ENCODE measurements at regions not wholly inside any gene's neighbourhood (a gene's known extent, or its start where the extent isn't known, plus 50 kb on each side); places are given as distances from the start of the nearest gene placed in this dataset.

- Mint-ChIP-seq H3K4me3 (no peak overlapping the region), H3K36me3 (ENCODE audit: low read depth) (no peaks in the 10 kb centered on the region), H3K4me1 (ENCODE audit: low read depth) (no peaks in the 10 kb centered on the region), H3K27ac (no peak overlapping the region), H3K27me3 (no peaks in the 10 kb centered on the region), H3K9me3 (peaks cover 12% of the 10 kb centered on the region)
- intact Hi-C loops (cut with micrococcal nuclease): no loop called here
- no peak for TF ChIP-seq CTCF (IDR thresholded peaks at IDR 0.05)
- DNase-seq: no peak
- ATAC-seq: no peak
- POLR2A ChIA-PET: no interaction called here
- CTCF ChIA-PET: no interaction called here
Observed at GRCh38 chr2:117485588-117485987, 328.9 kb upstream of the DDX18 start.

GRCh38 chr2:117486081-117486480, 328.4 kb upstream of the DDX18 start:
- peaks cover 12% of the 10 kb centered on the region for H3K9me3 Mint-ChIP-seq

GRCh38 chr2:117492209-117492851, 322.2 kb upstream of the DDX18 start:
- no peaks in the 10 kb centered on the region for H3K9me3 Mint-ChIP-seq
- H3K27me3 Mint-ChIP-seq: no peaks in the 10 kb centered on the region
- no peak for DNase-seq
- H3K4me3 Mint-ChIP-seq: no peak overlapping the region
- ATAC-seq: no peak
- no peaks in the 10 kb centered on the region for H3K4me1 Mint-ChIP-seq (ENCODE audit: low read depth)
- no peaks in the 10 kb centered on the region for H3K36me3 Mint-ChIP-seq (ENCODE audit: low read depth)
- ChIA-PET POLR2A (no interaction called here), CTCF (no interaction called here)
- intact Hi-C loops (cut with micrococcal nuclease): no loop called here
- no peak for TF ChIP-seq CTCF (IDR thresholded peaks at IDR 0.05)
- no peak overlapping the region for H3K27ac Mint-ChIP-seq

More at GRCh38 chr2:117486081-117486480, 328.4 kb upstream of the DDX18 start:
- no peak for DNase-seq
- CTCF ChIA-PET: no interaction called here
- POLR2A ChIA-PET: no interaction called here
- H3K4me1 Mint-ChIP-seq (ENCODE audit: low read depth): no peaks in the 10 kb centered on the region
- no peaks in the 10 kb centered on the region for H3K27me3 Mint-ChIP-seq
- no peak for ATAC-seq
- TF ChIP-seq CTCF (IDR thresholded peaks at IDR 0.05): no peak
- intact Hi-C loops (cut with micrococcal nuclease): no loop called here
- H3K27ac Mint-ChIP-seq: no peak overlapping the region
- H3K4me3 Mint-ChIP-seq: no peak overlapping the region
- H3K36me3 Mint-ChIP-seq (ENCODE audit: low read depth): no peaks in the 10 kb centered on the region

- no peak for TF ChIP-seq CTCF (IDR thresholded peaks at IDR 0.05)
- CTCF ChIA-PET: no interaction called here
- H3K4me1 Mint-ChIP-seq (ENCODE audit: low read depth): no peaks in the 10 kb centered on the region
- no peaks in the 10 kb centered on the region for H3K9me3 Mint-ChIP-seq
- intact Hi-C loops (cut with micrococcal nuclease): no loop called here
- H3K36me3 Mint-ChIP-seq (ENCODE audit: low read depth): no peaks in the 10 kb centered on the region
- H3K27ac Mint-ChIP-seq: no peak overlapping the region
- no peak overlapping the region for H3K4me3 Mint-ChIP-seq
- ATAC-seq: no peak
- no peaks in the 10 kb centered on the region for H3K27me3 Mint-ChIP-seq
- POLR2A ChIA-PET: no interaction called here
- DNase-seq: no peak
Observed at GRCh38 chr2:117500721-117501120, 313.8 kb upstream of the DDX18 start.

- no peaks in the 10 kb centered on the region for H3K9me3 Mint-ChIP-seq
- TF ChIP-seq CTCF (IDR thresholded peaks at IDR 0.05): no peak
Observed at GRCh38 chr2:117502121-117502520, 312.4 kb upstream of the DDX18 start.

More at GRCh38 chr2:117502121-117502520, 312.4 kb upstream of the DDX18 start:
- Mint-ChIP-seq H3K4me3 (no peak overlapping the region), H3K27ac (no peak overlapping the region), H3K36me3 (ENCODE audit: low read depth) (no peaks in the 10 kb centered on the region), H3K27me3 (no peaks in the 10 kb centered on the region), H3K4me1 (ENCODE audit: low read depth) (no peaks in the 10 kb centered on the region)
- CTCF ChIA-PET: no interaction called here
- POLR2A ChIA-PET: interaction anchor here (0.7 kb wide), 1 partner anchor 524 kb away, joined by 3 read pairs; no protein-coding TSS in a partner anchor
- DNase-seq (no peak), ATAC-seq (no peak)
- intact Hi-C loops (cut with micrococcal nuclease): no loop called here
